Activated T-cell treated with anti-CD3 and anti-CD28 coated beads for 4 hours (primary cell): ENCODE measurements at regions not wholly inside any gene's neighbourhood (a gene's known extent, or its start where the extent isn't known, plus 50 kb on each side); places are given as distances from the start of the nearest gene placed in this dataset.

ENCODE experiments used
- DNase-seq: peaks from one replicate; pipeline ENCODE4 v3.0.0-alpha.2; 2020

DNA sequence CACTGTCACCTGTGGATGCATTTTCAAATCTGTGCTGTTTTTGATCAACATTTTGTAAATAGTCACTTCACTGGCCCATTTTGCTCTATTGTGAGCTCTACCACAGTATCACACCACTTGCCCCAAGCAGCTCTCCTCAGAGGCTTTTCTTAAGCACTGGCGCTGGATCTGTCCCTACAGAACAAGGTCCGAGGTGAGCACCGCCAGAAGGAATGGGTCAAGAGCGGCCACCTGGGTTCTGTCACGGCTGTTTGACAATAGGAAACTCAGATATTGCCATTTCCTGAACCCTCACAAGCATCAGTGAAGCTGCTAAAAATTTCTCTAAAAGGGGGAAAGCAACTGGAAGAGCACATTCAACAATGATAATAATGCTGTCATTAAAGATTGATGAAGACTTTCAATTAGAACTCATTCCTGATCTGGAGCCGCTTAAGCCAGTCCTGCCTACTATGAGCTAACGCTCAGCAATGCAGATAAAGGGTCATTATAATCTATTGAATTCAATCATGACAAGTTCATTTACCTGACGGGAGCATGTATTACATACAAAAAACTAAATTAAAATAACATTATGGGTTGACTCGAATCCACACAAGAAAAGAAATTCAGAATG, 514.0 kb downstream of the GALR1 start:
- DNase-seq: no peak

DNA sequence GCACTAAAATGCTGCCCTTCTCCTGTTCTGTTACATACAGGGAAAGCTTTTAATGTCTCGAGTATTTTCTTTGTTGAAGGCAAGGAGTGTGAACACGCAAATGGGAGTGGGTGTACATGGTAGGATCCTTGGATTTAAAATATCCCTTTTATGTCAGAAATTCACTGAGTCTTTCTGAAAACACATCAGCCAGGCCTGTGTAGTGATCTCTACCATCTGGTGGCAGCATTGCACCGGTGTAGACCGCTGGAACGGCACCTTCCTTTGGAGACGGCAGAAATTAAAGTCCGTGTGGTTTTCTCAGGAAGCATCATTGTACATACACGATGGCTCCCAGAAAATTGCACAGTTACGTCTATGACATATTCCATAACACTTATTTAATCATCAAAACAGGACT, 515.8 kb downstream of the GALR1 start:
- no peak for DNase-seq

DNA sequence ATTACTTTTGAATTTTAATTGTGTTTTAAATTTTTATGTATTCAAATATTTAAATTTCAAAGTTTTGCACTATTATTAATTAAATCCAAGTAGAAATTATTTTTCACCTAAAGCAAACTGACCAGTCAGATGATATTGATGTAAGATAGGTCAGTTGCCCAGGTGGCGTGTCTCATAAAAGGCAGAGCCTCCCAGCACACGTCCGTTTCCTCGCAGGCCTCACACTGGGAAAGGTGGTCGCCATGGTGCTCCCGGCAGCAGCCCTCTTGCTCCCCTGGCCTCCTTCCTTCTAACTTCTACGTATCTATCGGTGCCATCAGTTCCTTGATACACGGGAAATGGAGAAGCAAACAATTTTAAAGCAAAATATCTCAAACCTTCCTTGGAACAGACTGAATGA, 516.8 kb downstream of the GALR1 start:
- no peak for DNase-seq

DNA sequence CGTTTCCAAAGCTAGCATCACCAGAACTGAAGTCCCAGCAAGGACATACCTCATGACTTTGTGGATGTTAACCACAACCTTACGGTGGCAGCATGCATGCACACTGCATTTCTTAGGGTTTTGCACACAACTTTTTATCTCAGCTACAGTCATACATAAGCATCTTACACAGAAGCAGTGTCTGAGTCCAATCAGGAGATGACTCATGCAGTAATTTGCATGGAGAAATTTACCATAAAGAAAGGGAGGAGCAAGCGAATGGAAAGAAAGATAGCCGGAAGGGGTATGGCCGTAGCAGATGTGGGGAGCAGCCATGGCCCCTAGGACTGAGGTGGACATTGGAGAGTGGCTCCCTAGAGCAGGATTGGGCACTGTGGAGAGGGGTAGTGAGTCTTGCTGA, 522.5 kb downstream of the GALR1 start:
- DNase-seq: no peak

DNA sequence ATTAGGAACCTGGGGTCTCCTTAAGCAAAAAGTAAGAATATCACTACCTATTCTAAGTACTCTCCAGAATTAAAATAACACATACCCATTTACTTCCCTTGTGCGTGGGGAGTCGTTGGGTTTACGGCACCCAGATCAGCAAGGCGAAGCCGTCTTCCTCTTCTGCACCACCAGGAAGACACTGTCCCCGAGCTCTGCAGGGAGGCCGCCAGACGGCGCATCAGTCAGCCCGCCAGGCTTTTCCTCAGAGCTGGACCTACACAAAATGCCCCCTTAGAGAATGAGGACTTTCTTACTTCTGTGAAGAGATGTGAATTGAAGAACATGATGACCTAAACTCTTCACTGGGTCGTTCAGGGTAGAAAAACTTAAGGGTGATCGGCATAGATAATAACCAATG, 526.5 kb downstream of the GALR1 start:
- DNase-seq: no peak

DNA sequence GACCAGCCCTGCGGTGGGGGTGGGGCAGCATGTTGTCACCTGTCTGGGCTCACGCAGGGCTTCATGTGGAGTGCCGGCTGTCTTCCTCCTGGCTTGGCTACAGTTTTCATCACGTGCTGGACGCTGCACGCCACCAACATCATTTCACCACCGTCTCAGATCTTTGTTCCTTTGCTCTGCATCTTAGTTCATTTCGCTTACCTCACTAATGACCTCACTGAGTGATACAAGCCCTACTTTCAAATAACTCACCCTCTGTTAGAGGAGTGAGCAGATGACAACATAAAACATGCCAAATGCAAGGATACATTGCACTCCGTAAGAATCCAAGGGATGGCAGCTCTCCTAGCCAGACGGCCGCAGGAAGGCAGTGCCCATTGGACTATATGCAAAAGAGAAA, 527.5 kb downstream of the GALR1 start:
- no peak for DNase-seq

DNA sequence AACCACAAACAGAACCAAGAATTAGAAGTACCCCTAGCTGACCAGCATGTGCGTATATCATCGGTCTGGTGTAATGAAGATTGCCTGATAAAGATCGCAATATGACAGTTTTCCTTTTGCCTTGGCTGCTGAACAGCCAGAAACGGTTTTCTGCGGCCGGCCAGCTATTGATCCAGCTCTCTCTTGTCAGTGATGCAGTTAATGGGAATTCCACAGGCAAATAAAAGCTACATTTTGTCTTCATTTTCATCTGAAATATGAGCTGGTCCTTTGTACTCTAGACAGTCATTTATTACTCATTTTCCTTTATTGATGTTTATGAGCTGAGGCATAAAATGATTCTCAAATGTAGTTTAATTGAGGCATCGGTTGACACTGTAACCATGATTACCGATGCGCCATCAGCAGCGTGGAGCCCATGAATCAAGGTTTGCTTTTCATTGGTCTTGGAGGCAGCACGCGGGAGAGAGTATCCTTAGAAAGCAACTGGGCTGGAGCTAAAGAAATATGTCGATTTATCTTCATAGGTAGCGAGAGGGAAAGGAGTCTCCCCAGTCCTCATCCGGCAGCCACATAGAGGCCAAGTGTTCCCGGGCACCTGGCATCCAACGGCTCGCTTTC, 535.2 kb downstream of the GALR1 start:
- DNase-seq: no peak

DNA sequence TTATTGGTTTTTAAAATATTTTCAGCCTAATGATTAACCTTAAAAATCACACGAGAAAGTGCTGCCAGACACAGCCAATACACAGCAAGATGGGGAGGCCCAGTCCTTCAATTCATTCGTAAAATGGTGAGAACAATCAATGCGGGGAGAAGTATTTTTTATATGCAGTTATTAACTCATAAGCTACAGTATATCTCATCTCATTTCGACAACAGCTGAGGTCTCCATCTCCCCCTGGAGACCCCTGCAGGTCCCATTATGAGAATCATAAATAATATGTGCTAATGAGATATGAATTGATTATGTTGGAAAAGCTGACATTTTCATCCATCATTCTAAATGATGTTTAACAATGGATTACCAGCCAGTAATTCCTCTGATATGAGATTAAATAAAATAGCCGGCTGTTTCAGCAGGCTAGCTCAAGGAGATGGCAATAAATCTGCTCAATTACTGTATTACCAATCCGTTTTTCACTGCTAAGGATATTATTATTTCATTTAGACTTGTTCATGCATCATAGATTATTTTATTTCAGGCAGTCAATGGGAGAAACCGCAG, 535.8 kb downstream of the GALR1 start:
- DNase-seq: no peak

DNA sequence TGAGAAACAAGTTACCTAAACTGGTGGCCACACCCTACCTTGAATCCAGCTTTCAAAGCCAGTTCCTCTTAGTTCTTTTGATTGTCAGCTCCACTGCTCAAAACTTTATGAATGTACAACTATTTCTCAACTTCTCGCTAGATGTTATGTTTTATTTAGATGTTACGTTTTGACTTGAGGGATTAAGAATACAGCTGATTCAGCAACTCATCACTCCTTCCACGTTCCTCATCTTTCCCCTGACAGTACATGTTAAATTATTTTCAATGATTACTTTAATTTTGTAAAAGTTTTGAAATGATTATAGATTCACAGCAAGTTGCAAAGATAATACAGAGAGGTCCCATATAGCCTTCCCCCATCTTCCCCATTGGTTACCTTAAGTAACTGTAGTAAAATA, 553.4 kb downstream of the GALR1 start:
- DNase-seq: no peak

DNA sequence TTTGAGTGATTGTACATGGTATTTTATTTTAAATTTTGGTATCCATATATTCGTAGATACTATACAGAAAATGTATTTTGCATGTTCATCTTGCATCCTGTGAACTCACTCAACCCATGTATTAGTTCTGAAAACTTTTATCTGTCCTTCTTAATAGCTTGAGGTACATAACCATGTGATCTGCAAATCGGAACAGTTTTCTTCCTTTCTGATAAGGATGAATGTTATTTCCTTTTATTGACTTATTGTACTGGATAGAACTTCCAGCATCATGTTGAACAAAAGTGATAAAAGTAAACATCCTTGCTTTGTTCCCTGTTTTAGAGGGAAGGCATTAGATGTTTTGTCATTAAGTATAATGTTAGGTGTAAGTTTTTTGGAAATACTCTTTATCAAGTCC, 554.7 kb downstream of the GALR1 start:
- no peak for DNase-seq

DNA sequence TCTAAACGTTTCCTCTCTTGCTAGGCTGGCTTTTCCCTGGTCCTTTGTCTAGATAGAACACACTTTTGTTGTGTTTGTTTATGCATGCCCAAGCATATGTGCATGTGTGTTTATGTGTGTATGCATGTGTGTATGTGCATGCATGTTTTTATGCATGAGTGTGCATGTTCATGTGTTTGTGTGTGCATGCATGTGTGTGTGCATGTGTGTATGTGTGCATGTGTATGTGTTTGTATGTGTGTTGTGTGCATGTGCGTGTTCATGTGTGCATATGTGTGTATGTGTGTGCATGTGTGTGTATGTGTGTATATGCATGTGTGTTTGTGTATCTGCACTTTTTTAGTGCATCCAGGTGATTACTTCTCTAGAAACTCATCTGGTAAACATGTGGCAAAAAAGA, 558.0 kb downstream of the GALR1 start:
- no peak for DNase-seq

DNA sequence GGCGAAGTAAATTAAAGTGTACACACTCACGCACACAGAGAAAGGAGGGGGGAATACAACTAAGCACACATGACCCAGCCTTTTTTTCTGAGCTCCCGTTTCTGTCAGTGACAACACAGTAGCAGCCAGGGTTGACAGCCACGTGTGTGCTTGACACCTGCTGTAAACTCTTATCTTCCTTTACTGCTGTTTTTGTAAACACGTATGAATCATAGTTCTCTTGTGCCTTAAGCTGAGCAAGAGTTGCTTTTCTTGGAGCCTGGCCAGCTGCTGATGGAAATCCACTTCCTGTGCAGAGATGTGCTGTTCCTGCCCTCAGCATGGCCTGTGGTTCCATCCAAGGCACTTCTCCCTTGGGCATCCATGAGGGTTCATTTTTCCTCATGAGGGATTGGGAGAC, 561.9 kb downstream of the GALR1 start:
- no peak for DNase-seq

DNA sequence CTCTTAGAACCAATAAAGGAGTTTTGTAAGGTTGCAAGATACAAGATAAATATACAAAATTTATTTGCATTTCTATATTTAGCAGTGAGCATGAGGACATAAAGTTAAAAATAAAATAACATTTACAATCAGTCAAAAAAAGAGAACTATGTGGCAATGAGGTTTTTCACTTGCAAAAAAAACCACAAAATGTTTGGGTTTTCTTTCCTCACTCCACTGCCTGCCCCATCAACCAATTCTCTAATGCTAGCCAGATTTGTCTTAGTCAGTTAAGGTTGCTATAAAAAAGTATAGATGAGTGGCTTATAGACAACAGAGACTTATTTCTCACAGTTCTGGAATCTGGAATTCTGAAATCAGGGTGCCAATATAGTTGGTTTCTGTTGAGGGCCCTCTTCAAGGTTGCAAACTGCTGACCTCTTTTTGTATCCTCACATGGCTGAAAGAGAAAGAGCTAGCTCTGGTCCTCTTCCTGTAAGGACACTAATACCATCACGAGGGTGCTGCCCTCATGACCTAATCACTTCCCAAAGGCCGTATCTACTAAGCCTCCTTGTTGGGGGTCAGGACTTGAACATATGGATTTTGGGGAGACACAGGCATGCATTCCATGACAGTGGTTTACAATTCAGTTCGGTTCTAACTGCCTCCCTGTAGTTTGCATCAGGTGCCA, 566.2 kb downstream of the GALR1 start:
- DNase-seq: no peak

DNA sequence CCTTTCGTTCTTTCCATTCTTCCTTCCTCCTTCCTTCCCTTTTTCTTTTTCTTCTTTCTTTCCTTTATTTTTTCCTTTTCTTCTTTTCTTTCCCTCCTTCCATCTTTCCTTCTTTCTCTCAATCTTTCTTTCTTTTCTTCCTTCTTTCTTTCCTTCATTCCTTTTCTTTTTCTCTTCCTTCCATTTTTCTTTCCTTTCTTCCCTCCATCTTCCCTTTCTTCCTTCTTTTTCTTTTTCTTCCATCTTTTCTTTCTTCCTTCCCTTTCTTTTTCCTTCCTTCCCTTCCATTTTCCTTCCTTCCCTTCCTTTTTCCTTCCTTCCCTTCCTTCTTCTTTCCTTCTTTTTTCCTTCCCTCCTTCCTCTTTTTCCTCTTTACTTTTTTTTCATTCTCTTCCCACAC, 568.7 kb downstream of the GALR1 start:
- DNase-seq: no peak

DNA sequence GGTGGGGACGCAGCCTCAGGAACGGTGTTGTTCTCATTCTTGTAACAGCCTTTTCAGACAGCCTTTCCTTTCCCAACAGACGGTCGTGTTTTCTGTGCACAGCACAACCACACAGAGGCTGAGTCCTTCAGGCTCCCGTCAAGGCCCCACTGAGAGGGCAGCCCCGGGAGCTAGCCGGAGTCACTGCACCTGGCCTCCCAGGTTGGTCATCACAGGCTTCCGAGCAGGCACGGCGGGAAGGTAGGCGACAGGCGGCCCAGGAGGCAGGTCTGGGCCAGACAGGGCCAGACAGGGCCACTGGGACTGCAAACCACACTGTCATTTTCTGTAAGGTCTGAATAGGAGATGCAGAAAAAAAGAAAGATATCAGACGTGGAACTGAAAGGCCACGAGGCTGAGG, 570.8 kb downstream of the GALR1 start:
- DNase-seq: no peak

DNA sequence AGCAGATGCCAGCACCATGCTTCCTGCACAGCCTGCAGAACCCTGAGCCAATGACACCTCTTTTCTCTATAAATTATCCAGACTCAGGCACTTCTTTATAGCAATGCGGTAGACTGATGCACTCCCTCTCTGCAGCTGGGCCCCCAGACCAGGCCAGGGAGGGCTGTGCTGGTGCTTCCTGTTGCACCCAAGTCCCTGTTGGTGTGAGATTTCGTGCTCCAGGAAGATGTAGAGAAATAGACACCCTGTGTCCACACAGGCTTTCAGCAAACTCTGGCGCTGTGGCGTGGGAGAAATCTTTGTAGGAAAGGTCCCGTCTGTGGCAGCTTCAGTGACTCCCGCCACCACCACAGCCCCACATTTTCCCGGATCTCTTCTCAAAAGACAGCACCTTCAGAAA, 572.2 kb downstream of the GALR1 start:
- no peak for DNase-seq

DNA sequence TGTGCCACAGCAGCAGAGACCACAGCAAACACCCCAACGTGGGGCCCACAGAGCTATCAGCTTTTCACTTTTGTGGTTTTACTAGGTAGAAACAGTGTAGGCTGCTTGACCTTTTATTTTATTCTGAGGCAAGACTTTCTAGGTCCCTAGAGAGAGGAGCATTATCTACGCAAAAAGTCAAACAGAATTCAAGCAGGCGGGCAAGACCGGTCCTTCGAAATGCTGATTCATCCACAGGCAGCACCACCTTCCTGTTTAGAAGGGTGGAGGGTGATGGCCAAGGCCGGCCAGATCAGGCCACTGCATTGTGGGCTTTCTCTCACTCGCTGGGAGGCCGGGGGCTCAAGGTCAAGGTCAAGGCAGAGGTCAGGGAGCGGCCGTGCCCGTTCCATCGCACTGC, 573.0 kb downstream of the GALR1 start:
- no peak for DNase-seq

DNA sequence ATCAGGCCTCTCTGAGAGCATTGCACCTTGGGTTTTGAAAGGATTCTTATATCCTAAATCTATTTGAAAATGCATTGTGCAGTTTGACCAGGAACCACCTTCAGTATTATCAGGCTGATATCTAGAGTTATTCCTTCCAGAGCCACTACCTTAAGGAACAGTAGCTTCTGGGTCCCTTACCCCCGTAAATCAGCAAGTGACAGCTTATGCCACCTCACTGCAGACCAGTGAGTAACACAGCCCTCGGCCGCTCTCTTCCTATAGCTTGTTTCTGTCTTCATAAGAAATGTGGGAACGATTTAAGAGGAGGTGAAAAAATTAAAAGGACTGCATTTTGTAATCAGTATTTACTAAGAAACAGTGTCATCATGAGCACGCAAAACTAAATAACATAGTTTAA, 584.2 kb downstream of the GALR1 start:
- no peak for DNase-seq

DNA sequence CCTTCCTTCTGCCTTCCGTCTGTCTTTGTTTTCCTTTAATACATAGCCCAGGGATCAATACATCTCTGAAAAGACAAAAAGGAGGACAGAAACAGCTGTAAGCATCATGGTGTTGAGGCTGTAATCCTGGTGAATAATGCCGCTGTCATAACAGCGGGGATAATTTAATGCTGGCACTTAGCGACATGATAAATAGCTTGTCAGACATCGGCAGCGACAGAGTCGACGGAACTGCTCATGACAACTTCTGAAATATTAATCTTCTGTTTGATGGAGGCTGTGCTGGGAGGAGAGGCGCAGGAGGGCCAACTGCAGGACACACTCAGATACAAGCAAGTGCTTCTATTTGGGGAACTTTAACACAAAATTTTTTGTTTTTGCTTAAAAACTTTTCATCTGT, 602.2 kb downstream of the GALR1 start:
- DNase-seq: no peak

DNA sequence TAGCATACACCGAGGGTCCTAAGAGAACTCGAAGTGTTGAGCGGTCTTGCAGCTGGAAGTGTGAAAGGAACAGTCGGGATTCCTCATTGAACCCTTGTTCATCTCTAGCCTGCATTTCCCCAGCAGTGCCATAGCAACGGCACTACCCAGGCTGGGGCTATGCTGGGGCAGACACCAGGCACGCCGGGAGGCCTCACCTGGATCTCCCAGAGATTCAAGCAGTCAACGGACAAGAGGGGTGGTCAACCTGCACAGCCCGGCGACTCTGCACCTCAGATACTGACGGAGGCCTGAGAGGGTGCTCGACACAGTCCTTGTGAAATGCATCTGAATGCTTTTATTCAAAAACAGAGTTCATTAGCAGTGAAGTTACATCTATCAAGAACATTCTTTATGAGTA, 604.2 kb downstream of the GALR1 start:
- DNase-seq: no peak

DNA sequence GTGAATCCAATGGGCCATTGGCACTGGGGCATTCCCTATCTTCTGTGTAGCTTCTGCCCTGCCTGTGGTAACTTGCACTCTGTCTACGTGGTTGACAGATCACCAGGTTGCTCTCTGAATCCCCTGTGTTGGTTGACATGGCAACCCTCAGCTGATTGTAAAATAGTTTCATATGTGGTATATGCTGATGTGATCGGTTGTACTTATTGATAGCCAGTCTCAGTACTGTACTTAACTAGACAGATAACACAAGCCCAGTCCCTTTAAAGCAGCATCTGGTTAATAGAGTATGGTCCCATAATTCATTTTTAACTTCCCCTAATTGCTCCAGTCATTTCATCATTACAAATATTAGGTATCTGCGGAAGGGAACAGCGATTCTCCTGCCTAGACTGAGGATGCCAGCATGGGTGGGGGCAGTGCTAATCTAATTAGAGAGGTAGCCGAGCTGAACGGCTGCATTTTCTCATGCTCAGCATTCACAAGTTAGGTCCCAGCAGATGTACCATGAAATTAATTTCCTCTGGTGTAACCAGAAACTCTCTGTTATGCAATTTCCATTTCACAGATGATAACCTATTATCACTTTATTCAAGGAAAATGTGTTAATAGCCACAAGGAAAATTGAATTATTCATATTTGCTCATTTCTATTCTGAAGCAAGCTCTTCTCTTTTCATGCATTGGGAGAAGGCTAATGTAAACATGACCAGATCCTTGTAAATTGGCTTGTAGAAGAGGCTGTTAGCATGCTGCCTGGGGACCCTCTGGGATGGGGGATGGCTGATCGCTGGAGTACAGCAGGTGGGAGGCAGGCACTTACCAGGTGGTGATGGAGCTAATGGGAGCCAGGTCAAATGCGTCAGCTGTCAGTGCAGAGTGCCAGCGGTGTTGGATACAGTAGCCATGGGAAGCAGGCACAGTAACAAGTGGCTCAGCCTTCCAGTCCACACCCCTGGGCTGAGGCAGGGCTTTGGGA, 608.3 kb downstream of the GALR1 start:
- DNase-seq: no peak

DNA sequence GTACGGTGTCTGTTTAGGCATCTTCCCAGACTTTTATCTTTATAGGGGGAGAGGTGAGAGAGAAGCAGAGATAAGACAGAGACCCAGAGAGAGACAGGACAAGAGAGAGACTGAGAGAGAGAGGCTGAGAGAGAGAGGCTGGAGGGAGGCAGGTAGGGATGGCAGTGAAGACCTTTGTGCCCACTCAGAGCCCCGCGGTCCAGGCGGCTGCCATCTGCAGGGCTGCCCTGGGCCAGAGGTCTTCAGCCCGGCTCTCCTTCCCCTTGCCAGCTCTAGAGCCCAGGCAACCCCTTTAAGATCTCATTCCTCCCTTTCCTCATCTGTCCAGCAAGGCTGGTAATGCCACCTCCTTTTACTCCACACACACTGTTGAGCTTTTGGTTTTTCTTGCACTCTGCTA, 610.0 kb downstream of the GALR1 start:
- DNase-seq: no peak

DNA sequence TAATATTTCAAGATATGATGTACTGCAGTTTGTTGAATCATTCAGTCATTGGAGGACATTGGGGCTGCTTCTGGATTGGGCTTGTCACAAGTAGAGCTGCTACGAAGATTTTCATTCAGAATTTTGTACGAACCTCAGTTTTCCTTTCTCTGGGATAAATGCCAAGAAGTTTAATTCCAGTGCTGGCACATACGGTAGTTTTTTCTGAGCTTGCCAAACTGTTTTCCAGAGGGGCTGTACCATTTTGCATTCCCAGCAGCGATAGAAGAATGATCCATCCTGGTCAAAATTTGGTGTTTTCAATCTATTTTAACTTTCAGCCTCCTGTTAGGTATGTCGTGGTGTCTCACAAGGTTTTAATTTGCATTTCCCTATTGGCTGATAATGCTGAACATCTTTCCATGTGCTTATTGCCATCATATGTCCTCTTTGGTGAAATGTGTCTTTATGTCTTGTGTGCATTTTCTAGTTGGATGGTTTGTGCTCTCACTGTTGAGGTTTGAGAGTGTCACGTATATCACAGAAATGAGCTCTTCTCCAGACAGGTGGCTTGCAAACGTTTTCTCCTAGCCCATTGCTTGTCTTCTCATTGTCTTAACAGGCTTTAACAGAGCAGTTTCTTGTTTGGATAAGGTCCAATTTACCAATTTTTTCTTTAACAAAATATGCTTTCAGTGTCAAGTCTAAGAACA, 612.6 kb downstream of the GALR1 start:
- no peak for DNase-seq
